IMR-90 (cell line): ENCODE measurements at regions not wholly inside any gene's neighbourhood (a gene's known extent, or its start where the extent isn't known, plus 50 kb on each side); places are given as distances from the start of the nearest gene placed in this dataset.
"Not testable (repeated sequence)": the region's sequence is repeated elsewhere in the genome, so short reads cannot be mapped to it uniquely, and the experiment has no call there.

Experiments used
- BHLHE40 ChIP-seq: fragments of 150-350 bp; IDR thresholded peaks from 2 replicates; pipeline ENCODE4 v1.6.1; 2016; ENCODE audit warnings: mild to moderate bottlenecking, low read depth, low read length
- MAFK ChIP-seq: IDR thresholded peaks from 2 replicates; pipeline ENCODE4 v1.6.1; 2012; ENCODE audit warnings: low read depth, low read length, improper control_type of control experiment
- POLR2A ChIP-seq: IDR thresholded peaks from 2 replicates; pipeline ENCODE4 v1.6.1; 2012; ENCODE audit warnings: mild to moderate bottlenecking, low read depth, low read length
- RCOR1 ChIP-seq: IDR thresholded peaks from 2 replicates; pipeline ENCODE4 v1.6.1; 2012; ENCODE audit warnings: mild to moderate bottlenecking, low read length, improper control_type of control experiment; ENCODE audit not compliant: insufficient replicate concordance
- RFX5 ChIP-seq: IDR thresholded peaks from 2 replicates; pipeline ENCODE4 v1.8.0; 2012; ENCODE audit warnings: low read depth, mild to moderate bottlenecking, low read length, moderate library complexity
- SMC3 ChIP-seq: fragments of 150-350 bp; IDR thresholded peaks from 2 replicates; pipeline ENCODE4 v1.6.1; 2016; ENCODE audit warnings: low read depth, mild to moderate bottlenecking, antibody characterized with exemption, low read length, moderate library complexity
- TF ChIP-seq, protein P1 (sequence below): conservative IDR thresholded peaks from 2 replicates; pipeline ENCODE4 v1.5.1; 2012; ENCODE audit warnings: mild to moderate bottlenecking, low read depth, low read length, improper control_type of control experiment
- TF ChIP-seq, protein P2 (sequence below): fragments of 150-350 bp; IDR thresholded peaks from 2 replicates; pipeline ENCODE4 v1.6.1; 2017; ENCODE audit warnings: mild to moderate bottlenecking, antibody characterized with exemption, low read length, low read depth

DNA sequence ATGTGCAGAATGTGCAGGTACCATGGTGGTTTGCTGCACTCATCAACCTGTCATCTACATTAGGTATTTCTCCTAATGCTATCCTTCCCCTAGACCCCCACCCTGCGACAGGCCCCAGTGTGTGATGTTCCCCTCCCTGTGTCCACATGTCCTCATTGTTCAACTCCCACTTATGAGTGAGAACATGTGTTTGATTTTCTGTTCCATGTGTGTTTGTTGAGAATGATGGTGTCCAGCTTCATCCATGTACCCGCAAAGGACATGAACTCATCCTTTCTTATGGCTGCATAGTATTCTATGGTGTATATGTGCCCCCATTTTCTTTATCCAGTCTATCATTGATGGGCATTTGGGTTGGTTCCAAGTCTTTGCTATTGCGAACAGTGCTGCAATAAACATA lies 70.5 kb upstream of the C1QTNF9B start:
- not testable (repeated sequence) for TF ChIP-seq POLR2A, RFX5, SMC3, MAFK, RCOR1, BHLHE40
- TF ChIP-seq, protein P1, sequence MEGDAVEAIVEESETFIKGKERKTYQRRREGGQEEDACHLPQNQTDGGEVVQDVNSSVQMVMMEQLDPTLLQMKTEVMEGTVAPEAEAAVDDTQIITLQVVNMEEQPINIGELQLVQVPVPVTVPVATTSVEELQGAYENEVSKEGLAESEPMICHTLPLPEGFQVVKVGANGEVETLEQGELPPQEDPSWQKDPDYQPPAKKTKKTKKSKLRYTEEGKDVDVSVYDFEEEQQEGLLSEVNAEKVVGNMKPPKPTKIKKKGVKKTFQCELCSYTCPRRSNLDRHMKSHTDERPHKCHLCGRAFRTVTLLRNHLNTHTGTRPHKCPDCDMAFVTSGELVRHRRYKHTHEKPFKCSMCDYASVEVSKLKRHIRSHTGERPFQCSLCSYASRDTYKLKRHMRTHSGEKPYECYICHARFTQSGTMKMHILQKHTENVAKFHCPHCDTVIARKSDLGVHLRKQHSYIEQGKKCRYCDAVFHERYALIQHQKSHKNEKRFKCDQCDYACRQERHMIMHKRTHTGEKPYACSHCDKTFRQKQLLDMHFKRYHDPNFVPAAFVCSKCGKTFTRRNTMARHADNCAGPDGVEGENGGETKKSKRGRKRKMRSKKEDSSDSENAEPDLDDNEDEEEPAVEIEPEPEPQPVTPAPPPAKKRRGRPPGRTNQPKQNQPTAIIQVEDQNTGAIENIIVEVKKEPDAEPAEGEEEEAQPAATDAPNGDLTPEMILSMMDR = not testable (repeated sequence)
- TF ChIP-seq, protein P2, sequence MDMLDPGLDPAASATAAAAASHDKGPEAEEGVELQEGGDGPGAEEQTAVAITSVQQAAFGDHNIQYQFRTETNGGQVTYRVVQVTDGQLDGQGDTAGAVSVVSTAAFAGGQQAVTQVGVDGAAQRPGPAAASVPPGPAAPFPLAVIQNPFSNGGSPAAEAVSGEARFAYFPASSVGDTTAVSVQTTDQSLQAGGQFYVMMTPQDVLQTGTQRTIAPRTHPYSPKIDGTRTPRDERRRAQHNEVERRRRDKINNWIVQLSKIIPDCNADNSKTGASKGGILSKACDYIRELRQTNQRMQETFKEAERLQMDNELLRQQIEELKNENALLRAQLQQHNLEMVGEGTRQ = not testable (repeated sequence)
